Neural progenitor cell (in vitro differentiated cells): ENCODE measurements at regions not wholly inside any gene's neighbourhood (a gene's known extent, or its start where the extent isn't known, plus 50 kb on each side); places are given as distances from the start of the nearest gene placed in this dataset.

Source experiments
- EZH2 ChIP-seq: fragments of 200-600 bp; sonication (generic); IDR thresholded peaks from 2 replicates; pipeline ENCODE4 v1.6.1; 2017; ENCODE audit warnings: antibody characterized with exemption, mild to moderate bottlenecking, moderate library complexity
- EZH2phosphoT487 ChIP-seq: fragments of 200-600 bp; sonication (generic); IDR thresholded peaks from 2 replicates; pipeline ENCODE4 v1.6.1; 2017; ENCODE audit warnings: antibody characterized with exemption
- TF ChIP-seq, protein P1 (sequence below): fragments of 200-600 bp; sonication (generic); IDR thresholded peaks from 2 replicates; pipeline ENCODE4 v1.5.1; 2017; ENCODE audit warnings: antibody characterized with exemption, mild to moderate bottlenecking

DNA sequence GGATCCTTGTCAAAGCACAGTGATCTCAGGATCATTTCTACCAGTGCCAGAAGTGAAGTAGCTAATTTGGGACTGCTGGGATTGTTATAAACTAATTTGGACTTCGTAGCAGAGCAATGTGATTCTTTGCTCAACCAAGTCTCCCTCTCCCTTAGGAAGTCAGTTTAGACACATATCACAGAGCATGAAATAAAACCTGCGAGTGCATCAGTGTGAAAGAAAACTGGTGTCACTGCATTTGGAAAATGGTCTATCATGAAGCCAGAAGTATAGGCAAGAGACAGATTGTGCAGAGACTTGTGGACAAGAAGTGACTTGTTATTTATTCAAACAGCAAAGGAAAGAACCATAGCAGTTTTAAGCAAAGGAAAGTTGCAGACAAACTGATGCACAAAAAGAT lies 560.5 kb upstream of the NRG3 start:
- TF ChIP-seq, protein P1, sequence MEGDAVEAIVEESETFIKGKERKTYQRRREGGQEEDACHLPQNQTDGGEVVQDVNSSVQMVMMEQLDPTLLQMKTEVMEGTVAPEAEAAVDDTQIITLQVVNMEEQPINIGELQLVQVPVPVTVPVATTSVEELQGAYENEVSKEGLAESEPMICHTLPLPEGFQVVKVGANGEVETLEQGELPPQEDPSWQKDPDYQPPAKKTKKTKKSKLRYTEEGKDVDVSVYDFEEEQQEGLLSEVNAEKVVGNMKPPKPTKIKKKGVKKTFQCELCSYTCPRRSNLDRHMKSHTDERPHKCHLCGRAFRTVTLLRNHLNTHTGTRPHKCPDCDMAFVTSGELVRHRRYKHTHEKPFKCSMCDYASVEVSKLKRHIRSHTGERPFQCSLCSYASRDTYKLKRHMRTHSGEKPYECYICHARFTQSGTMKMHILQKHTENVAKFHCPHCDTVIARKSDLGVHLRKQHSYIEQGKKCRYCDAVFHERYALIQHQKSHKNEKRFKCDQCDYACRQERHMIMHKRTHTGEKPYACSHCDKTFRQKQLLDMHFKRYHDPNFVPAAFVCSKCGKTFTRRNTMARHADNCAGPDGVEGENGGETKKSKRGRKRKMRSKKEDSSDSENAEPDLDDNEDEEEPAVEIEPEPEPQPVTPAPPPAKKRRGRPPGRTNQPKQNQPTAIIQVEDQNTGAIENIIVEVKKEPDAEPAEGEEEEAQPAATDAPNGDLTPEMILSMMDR, result no peak
- TF ChIP-seq EZH2, result no peak
- TF ChIP-seq EZH2phosphoT487, result no peak
